ENCODE measurements at regions not wholly inside any gene's neighbourhood (a gene's known extent, or its start where the extent isn't known, plus 50 kb on each side); places are given as distances from the start of the nearest gene placed in this dataset.

DNA sequence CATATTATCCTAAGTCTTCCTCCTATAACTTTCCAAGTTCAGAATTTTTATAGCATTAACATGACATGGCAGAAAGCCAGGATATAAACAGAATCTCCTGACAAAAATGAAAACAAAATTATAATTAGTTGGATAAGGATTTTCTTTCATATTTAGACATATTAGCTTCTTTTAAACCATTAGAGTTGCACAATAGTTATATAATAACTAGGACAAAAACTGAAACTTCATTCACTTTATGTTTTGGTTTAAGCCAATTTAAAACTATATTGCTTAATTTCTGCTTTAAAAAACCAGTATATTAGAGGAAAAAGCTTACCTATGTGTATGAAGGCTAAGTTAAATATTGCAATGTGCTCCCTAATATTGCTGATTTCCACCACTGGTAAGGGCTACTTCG is 254.8 kb downstream of the GPD2 start:
- DNase-seq (no peak), ATAC-seq (ENCODE audit: low read depth) (no peak)
- H4K20me1 ChIP-seq (ENCODE audit: control insufficient read depth, insufficient read depth, low read length, poor library complexity, severe bottlenecking), result no peaks in the 10 kb centered on the region
- H3K4me3 Mint-ChIP-seq, result no peak overlapping the region
- no peak overlapping the region for H3K27ac ChIP-seq (ENCODE audit: low read length in 2 of 2)
- no peaks in the 10 kb centered on the region for H3K36me3 ChIP-seq (replicated peaks in 1 of 2; ENCODE audit: control extremely low read depth in 1 of 2, control insufficient read depth in 1 of 2, extremely low read depth in 1 of 2, insufficient read depth in 2 of 2, low read length in 1 of 2)
- peaks cover 6% of the 10 kb centered on the region for H3K27me3 Mint-ChIP-seq
- H3K9me3 Mint-ChIP-seq (ENCODE audit: insufficient read depth), result peaks cover 4% of the 10 kb centered on the region
- no CpG with 5 or more reads among the region's 1 CpG for WGBS (ENCODE audit: insufficient coverage)
- intact Hi-C loops (cut with micrococcal nuclease), result no loop called here
- no peaks in the 10 kb centered on the region for H3K79me2 ChIP-seq (ENCODE audit: control insufficient read depth, insufficient read depth, low read length)
- H3K27ac Mint-ChIP-seq, result no peak overlapping the region
- H3K27me3 ChIP-seq (replicated peaks in 1 of 4; ENCODE audit: control extremely low read depth in 1 of 4, control insufficient read depth in 3 of 4, insufficient read depth in 4 of 4, low read length in 3 of 4), result no peaks in the 10 kb centered on the region
- H3K9ac ChIP-seq (ENCODE audit: low read length), result no peak overlapping the region
- CTCF ChIA-PET, result no interaction called here
- H3K4me2 ChIP-seq (replicated peaks; ENCODE audit: low read depth, low read length, poor library complexity, severe bottlenecking), result no peak overlapping the region
- H3K4me1 ChIP-seq (ENCODE audit: control insufficient read depth in 2 of 2, insufficient read depth in 2 of 2, low read length in 2 of 2), result no peaks in the 10 kb centered on the region
- H3K9me3 ChIP-seq (ENCODE audit: control extremely low read depth in 1 of 3, control insufficient read depth in 2 of 3, insufficient read depth in 1 of 3, low read length in 2 of 3), result peaks cover 0 to 4% (median 0%) of the 10 kb centered on the region in 3 donors
- H3K4me1 Mint-ChIP-seq, result no peaks in the 10 kb centered on the region
- no peak overlapping the region for H3K4me3 ChIP-seq (ENCODE audit: control extremely low read depth in 1 of 5, extremely low read depth in 1 of 5, insufficient read depth in 1 of 5, low read depth in 2 of 5, low read length in 4 of 5)
- POLR2A ChIA-PET, result no interaction called here
- H2AFZ ChIP-seq (ENCODE audit: insufficient read depth, low read depth, low read length, poor library complexity, severe bottlenecking), result no peak overlapping the region
- TF ChIP-seq EZH2 (IDR thresholded peaks at IDR 0.05; ENCODE audit: borderline replicate concordance, insufficient read depth, low read depth, low read length, poor library complexity, severe bottlenecking) (no peak), CTCF (IDR thresholded peaks at IDR 0.05) (no peak)

GRCh38 chr2:156695020-156695419 is 258.8 kb downstream of the GPD2 start:
- no peaks in the 10 kb centered on the region for H3K9me3 ChIP-seq (ENCODE audit: control extremely low read depth in 1 of 3, control insufficient read depth in 2 of 3, insufficient read depth in 1 of 3, low read length in 2 of 3)
- no peak overlapping the region for H3K4me3 ChIP-seq (ENCODE audit: control extremely low read depth in 1 of 5, extremely low read depth in 1 of 5, insufficient read depth in 1 of 5, low read depth in 2 of 5, low read length in 4 of 5)
- H2AFZ ChIP-seq (ENCODE audit: insufficient read depth, low read depth, low read length, poor library complexity, severe bottlenecking), result no peak overlapping the region
- H3K4me1 ChIP-seq (ENCODE audit: control insufficient read depth in 2 of 2, insufficient read depth in 2 of 2, low read length in 2 of 2), result no peaks in the 10 kb centered on the region
- no peak overlapping the region for H3K27ac ChIP-seq (ENCODE audit: low read length in 2 of 2)
- ChIA-PET POLR2A (no interaction called here), CTCF (no interaction called here)
- no peaks in the 10 kb centered on the region for H3K36me3 ChIP-seq (replicated peaks in 1 of 2; ENCODE audit: control extremely low read depth in 1 of 2, control insufficient read depth in 1 of 2, extremely low read depth in 1 of 2, insufficient read depth in 2 of 2, low read length in 1 of 2)
- H3K79me2 ChIP-seq (ENCODE audit: control insufficient read depth, insufficient read depth, low read length), result no peaks in the 10 kb centered on the region
- ATAC-seq (ENCODE audit: low read depth) (no peak), DNase-seq (no peak)
- no peaks in the 10 kb centered on the region for H4K20me1 ChIP-seq (ENCODE audit: control insufficient read depth, insufficient read depth, low read length, poor library complexity, severe bottlenecking)
- H3K27me3 Mint-ChIP-seq, result peaks cover 6% of the 10 kb centered on the region
- H3K9me3 Mint-ChIP-seq (ENCODE audit: insufficient read depth), result no peaks in the 10 kb centered on the region
- no peak for TF ChIP-seq EZH2 (IDR thresholded peaks at IDR 0.05; ENCODE audit: borderline replicate concordance, insufficient read depth, low read depth, low read length, poor library complexity, severe bottlenecking)
- no peak for TF ChIP-seq CTCF (IDR thresholded peaks at IDR 0.05)
- H3K4me1 Mint-ChIP-seq, result no peaks in the 10 kb centered on the region
- no peak overlapping the region for H3K9ac ChIP-seq (ENCODE audit: low read length)
- no peak overlapping the region for H3K4me3 Mint-ChIP-seq
- no peaks in the 10 kb centered on the region for H3K27me3 ChIP-seq (replicated peaks in 1 of 4; ENCODE audit: control extremely low read depth in 1 of 4, control insufficient read depth in 3 of 4, insufficient read depth in 4 of 4, low read length in 3 of 4)
- H3K27ac Mint-ChIP-seq, result no peak overlapping the region
- no peak overlapping the region for H3K4me2 ChIP-seq (replicated peaks; ENCODE audit: low read depth, low read length, poor library complexity, severe bottlenecking)
- intact Hi-C loops (cut with micrococcal nuclease), result no loop called here
- WGBS (ENCODE audit: insufficient coverage), result 100% methylated on average over 1 of the region's 4 CpGs

Data from B cell (primary cell).